ENCODE measurements at regions not wholly inside any gene's neighbourhood (a gene's known extent, or its start where the extent isn't known, plus 50 kb on each side); places are given as distances from the start of the nearest gene placed in this dataset.

- TF ChIP-seq CTCF (IDR thresholded peaks at IDR 0.05; ENCODE audit: low read length) (no peak), EZH2 (IDR thresholded peaks at IDR 0.05; ENCODE audit: borderline replicate concordance, low read length) (no peak)
Measured at GRCh38 chr18:38759457-38759856, 1193.9 kb upstream of the CELF4 start.
